NCI-H2171 treated with DMSO at 0.1 percent for 48 hours (cell line): ENCODE measurements at regions not wholly inside any gene's neighbourhood (a gene's known extent, or its start where the extent isn't known, plus 50 kb on each side); places are given as distances from the start of the nearest gene placed in this dataset.
"Not testable (repeated sequence)": the region's sequence is repeated elsewhere in the genome, so short reads cannot be mapped to it uniquely, and the experiment has no call there.

Experiments used
- DNase-seq: peaks from one replicate; lab custom pipeline; 2025; lab: John Stamatoyannopoulos, UW

- DNase-seq = no peak
These were observed 246.3 kb downstream of the LACC1 start for GRCh38 chr13:44125943-44126469.

- DNase-seq = no peak
These were observed 245.0 kb upstream of the SERP2 start for GRCh38 chr13:44128552-44129001.

DNA sequence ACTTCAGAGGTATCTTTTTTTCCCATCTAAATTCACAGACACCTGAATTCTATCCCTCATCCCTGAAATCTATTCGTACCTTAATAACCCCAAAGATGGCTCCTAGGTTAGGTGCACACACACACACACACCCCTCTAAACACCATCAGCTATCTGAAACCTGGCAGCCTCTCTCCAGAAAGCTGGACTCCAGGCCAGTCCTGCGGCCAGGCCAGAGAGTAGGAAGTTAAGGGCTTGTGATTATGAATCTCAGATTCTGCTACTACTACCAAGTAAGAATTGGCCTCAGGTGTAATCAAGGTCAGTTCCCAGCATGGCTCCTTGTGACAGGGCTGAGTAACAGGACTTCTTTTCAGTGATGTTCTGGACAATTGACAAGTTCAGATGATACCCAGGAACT is 244.2 kb upstream of the SERP2 start:
- DNase-seq = no peak

DNA sequence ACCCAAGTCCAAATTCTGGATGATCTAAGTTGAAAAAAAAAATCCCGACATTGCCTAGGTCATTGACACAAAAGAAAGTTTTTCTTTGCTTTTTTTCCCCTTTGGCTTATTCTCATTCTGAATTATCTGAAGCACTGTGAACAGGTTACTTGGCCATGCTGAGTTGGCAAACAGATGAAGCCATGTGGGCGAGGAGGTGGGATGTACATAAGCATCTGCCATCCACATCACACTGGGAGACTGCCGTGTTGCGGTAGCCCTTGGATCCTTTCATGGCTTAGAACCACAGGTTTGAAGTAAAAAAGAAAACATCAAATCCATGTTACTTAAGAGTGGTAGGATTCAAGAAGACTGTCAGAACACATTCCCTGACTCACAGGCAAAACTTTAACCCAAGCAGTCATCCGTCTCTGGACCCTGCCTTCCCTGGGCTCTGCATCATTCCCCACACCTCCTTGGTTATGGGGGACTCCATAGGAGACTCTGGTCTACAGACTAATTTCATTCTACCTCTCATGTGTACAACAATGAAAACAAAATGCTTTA is 242.5 kb upstream of the SERP2 start:
- no peak for DNase-seq

DNA sequence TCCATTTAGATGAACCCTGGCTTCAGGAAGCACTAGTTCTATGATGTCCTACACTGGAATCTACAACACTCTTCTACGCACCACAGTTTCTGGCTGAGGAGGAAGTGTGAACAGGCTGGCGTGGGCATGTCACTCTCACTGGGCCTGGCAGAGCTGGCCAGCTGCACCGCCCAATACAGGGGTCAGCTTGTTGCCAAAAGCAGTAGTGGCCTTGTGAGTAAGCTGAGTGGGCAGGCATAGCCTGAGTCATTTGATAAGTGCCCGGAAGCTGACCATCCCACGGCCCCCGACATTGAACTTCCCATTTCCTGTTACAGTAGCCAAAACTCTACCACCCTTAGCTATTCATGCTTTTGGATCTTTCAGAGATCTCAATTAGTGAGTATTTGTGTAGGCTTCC is 240.9 kb upstream of the SERP2 start:
- no peak for DNase-seq

DNA sequence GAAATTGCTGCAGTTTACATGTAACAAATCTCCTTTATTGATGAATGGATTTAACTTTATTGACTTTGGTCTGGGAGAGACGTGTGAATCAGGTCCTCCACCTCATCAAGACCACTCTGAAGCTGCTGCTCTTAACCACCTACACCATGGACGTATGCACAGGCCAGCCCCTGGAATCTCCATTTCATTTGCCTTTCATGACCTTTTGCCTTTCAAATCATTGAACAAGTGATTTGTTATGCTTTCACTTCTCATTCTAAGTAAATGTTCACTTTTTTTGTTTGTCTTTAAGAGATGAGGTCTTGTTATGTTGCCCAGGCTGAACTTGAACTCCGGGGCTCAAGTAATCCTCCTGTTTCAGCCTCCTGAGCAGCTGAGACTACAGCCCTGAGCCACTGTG is 240.0 kb upstream of the SERP2 start:
- no peak for DNase-seq

DNA sequence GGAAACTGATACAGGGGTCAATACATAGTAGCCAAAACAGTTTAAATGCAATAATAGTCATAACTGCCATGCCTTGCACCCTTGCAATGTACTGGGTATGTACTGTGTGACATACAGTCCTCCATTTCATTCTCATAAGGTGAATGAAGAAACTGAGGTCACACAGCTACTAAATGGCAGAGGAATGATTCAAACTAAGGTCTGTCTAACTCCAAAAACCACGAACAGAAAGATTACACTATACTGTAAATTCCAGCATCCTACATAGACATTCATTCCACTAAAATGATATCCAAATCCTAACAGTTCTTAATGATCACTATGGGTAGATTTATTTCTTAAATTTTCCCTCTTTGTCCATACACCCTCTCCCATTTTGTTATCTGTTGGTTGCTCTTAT is 238.1 kb upstream of the SERP2 start:
- DNase-seq = no peak

- DNase-seq = no peak
These were observed 236.8 kb upstream of the SERP2 start for GRCh38 chr13:44136696-44137268.

GRCh38 chr13:44137466-44137865 is 236.2 kb upstream of the SERP2 start:
- DNase-seq = no peak

GRCh38 chr13:44140146-44140545 is 233.5 kb upstream of the SERP2 start:
- DNase-seq = peak; percentile 24

- no peak for DNase-seq
These were observed 232.5 kb upstream of the SERP2 start for GRCh38 chr13:44140888-44141724.

DNA sequence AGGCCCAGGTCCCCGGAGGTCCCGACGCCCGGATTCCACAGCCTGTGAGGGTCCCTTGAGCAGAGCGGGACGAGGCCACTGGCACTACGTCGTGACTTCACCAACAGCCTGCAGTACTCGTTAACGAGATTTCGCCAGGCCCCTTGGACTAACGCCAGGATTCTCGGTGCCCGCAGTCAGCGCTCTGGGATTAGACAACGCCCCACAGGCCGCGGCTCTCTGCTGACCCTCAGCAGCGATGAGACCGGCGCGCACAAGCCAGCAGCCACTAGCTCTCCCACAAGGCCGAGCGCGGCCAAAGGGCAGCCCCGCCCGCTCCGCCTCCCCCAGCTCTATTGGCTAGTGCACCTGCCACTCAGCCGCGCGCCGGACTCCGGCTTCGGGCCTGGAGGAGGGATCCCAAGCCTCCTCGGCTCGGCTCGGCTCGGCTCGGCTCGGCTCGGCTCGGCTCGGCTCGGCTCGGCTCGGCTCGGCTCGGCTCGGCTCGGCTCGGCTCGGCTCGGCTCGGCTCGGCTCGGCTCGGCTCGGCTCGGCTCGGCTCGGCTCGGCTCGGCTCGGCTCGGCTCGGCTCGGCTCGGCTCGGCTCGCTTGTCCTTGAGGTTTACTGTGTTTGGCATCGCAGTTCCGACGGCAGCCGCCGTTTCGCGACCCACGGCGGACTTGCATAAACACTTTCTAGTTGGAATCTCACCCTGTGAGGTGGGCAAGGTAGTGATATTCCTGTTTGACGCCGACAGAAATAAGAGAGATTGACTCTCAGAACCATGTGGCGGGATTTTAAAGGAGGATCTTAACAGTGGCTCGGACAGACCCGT is 231.7 kb upstream of the SERP2 start:
- DNase-seq = peak; percentile 72

DNA sequence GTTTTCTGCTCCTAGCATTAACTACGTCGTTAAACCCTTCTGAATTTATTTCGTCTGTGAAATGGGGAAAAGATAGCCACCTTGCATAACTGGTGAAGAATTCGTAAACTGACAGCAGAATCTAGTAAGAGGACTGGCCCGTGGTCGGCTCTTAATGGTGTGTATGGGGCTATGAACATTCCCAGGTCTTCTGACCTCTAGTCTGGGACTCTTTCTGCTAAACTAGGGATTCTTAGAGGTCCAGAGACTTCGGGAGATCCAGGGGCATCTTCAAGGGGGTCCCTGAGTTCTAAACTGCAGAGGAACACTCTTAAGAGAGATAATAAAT is 231.1 kb upstream of the SERP2 start:
- DNase-seq = peak; percentile 42

DNA sequence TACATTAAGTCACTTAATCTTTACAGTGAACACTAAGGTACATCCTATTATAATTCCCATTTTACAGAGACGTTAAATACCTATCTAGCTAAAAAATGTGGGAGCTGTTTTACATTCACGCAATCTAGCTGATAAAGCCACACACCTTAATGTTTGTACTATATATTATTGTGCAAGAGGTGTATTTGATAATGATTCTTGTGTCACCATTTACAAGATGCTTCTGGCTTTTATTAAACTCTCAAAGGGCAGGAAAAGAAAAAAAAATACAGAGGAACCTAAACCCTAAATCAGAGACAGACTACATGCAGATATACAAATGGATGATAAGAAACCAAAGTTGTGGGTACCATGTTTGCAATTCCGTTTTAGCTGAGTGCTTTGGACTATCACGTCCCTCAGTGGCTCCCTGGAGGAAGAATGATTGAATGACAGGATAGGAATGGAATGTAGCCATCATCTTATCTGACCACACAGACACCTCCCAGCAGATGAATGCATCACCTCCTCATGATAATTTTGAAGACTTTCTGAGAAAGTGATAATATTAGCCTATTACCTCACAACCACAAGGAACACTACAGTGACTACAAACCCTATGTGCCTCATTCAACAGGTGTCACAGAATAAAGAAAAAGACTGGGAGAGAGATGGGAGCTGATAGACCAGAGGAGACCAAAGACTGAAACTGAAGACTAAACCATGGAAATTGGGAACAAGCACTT is 230.5 kb upstream of the SERP2 start:
- DNase-seq = no peak

GRCh38 chr13:44146138-44146537 is 227.5 kb upstream of the SERP2 start:
- DNase-seq = no peak

DNA sequence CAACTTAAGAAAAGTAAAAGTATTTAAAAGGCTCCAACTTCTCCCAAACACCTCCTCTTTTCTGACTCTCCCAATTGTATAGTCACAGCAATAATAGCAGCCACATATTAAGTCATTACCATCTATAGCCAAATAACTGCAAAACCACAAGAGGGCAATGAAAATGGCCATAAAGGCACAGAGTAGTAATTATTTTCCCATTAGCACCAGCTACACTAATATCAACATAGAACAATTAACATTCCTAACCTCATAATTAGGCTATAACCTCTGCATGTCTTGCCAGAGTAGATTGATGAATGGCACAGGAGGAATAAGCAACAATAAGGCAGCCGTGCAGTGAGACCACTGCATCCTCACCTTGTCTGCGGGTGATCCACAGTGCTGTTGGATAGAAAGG is 226.4 kb upstream of the SERP2 start:
- DNase-seq = no peak

GRCh38 chr13:44147648-44148047 is 226.0 kb upstream of the SERP2 start:
- DNase-seq = no peak

- DNase-seq = no peak
These were observed 225.3 kb upstream of the SERP2 start for GRCh38 chr13:44148159-44148914.

DNA sequence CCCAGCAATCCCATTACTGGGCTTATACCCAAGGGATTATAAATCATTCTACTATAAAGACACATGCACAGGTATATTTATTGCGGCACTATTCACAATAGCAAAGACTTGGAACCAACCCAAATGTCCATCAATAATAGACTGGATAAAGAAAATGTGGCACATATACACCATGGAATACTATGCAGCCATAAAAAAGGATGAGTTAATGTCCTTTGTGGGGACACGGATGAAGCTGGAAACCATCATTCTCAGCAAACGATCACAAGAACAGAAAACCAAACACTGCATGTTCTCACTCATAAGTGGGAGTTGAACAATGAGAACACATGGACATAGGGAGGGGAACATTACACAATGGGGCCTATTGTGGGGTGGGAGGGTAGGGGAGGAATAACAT is 224.4 kb upstream of the SERP2 start:
- DNase-seq = not testable (repeated sequence)

GRCh38 chr13:44149821-44150220 is 223.8 kb upstream of the SERP2 start:
- no peak for DNase-seq

DNA sequence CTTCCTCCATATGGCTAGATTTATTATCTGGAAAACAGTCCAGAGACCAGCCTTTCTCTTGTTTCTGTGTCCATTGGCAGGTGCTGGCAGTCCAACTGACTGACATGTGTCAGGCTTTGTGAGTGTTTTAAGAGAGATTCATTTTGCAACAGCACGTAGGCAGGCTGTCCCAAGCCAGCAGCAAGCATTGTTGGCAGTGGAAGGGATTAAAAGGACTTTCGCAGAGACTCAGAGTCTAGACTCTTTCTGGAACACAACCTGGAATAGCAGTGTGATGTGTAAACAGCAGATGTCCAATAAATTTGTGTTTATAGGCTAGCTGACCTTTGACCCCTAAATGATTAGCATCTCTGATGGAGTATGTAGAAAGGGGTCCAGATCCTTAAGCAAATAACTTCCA is 222.2 kb upstream of the SERP2 start:
- DNase-seq = no peak
